Spleen (tissue), 7 donors: ENCODE measurements at regions not wholly inside any gene's neighbourhood (a gene's known extent, or its start where the extent isn't known, plus 50 kb on each side); places are given as distances from the start of the nearest gene placed in this dataset.

Experiments
- CTCF ChIP-seq, 11 experiments: fragments of 200-600 bp in 7 of 11; fragments of 450-650 bp in 4 of 11; sonication (generic) in 4 of 11; IDR thresholded peaks in 8 of 11; conservative IDR thresholded peaks in 3 of 11; 1 replicate in 7 of 11; 2 replicates in 4 of 11; pipeline versions ENCODE4 v1.4.0 to v1.8.0; 2016 to 2021; ENCODE audit warnings: antibody characterized with exemption in 11 of 11, inconsistent platforms in 4 of 11, mild to moderate bottlenecking in 1 of 11
- POLR2A ChIP-seq, 3 donors: fragments of 450-650 bp; IDR thresholded peaks; one replicate each; pipeline ENCODE4 v1.5.1; 2017; ENCODE audit warnings: antibody characterized with exemption in 3 of 3, mild to moderate bottlenecking in 1 of 3
- donor health status: DM: no; HTN: no; CAD: no; lungs with moderate emphysema.
- donor health status: DM: no; HTN: no; CAD: no.
- donor health status: DM: no; HTN: no; CAD: no.

GRCh38 chr16:85204242-85205010 lies 92.2 kb upstream of the CIBAR2 start:
- TF ChIP-seq CTCF (IDR thresholded peaks at IDR 0.05 in 8 of 11, conservative IDR thresholded peaks at IDR 0.05 in 3 of 11) (no peak), POLR2A (IDR thresholded peaks at IDR 0.05) (no peak)
